ENCODE measurements at regions not wholly inside any gene's neighbourhood (a gene's known extent, or its start where the extent isn't known, plus 50 kb on each side); places are given as distances from the start of the nearest gene placed in this dataset.

GRCh38 chr11:127451861-127452260 is 451.3 kb upstream of the KIRREL3 start:
- Histone ChIP-seq H3K27me3 (ENCODE audit: low read depth, low read length) (no peaks in the 10 kb centered on the region), H3K4me3 (ENCODE audit: low read depth in 1 of 2, low read length in 2 of 2) (no peak overlapping the region), H3K4me1 (ENCODE audit: control insufficient read depth in 1 of 2, insufficient read depth in 2 of 2, low read length in 2 of 2) (no peaks in the 10 kb centered on the region), H3K9me3 (ENCODE audit: control insufficient read depth in 1 of 2, low read length in 2 of 2) (no peaks in the 10 kb centered on the region), H3K27ac (ENCODE audit: low read length) (no peak overlapping the region), H3K36me3 (ENCODE audit: control insufficient read depth in 1 of 2, insufficient read depth in 2 of 2, low read length in 2 of 2) (no peaks in the 10 kb centered on the region)

- no peaks in the 10 kb centered on the region for H3K4me1 ChIP-seq (ENCODE audit: control insufficient read depth in 1 of 2, insufficient read depth in 2 of 2, low read length in 2 of 2)
- H3K36me3 ChIP-seq (ENCODE audit: control insufficient read depth in 1 of 2, insufficient read depth in 2 of 2, low read length in 2 of 2): no peaks in the 10 kb centered on the region
- no peaks in the 10 kb centered on the region for H3K9me3 ChIP-seq (ENCODE audit: control insufficient read depth in 1 of 2, low read length in 2 of 2)
- no peak overlapping the region for H3K4me3 ChIP-seq (ENCODE audit: low read depth in 1 of 2, low read length in 2 of 2)
- no peaks in the 10 kb centered on the region for H3K27me3 ChIP-seq (ENCODE audit: low read depth, low read length)
- no peak overlapping the region for H3K27ac ChIP-seq (ENCODE audit: low read length)
Measured at GRCh38 chr11:127448101-127448500, 447.5 kb upstream of the KIRREL3 start.

- Histone ChIP-seq H3K9me3 (ENCODE audit: control insufficient read depth in 1 of 2, low read length in 2 of 2) (no peaks in the 10 kb centered on the region), H3K4me1 (ENCODE audit: control insufficient read depth in 1 of 2, insufficient read depth in 2 of 2, low read length in 2 of 2) (no peaks in the 10 kb centered on the region), H3K4me3 (ENCODE audit: low read depth in 1 of 2, low read length in 2 of 2) (no peak overlapping the region), H3K27me3 (ENCODE audit: low read depth, low read length) (no peaks in the 10 kb centered on the region), H3K27ac (ENCODE audit: low read length) (no peak overlapping the region), H3K36me3 (ENCODE audit: control insufficient read depth in 1 of 2, insufficient read depth in 2 of 2, low read length in 2 of 2) (no peaks in the 10 kb centered on the region)
Measured at GRCh38 chr11:127445476-127445875, 444.9 kb upstream of the KIRREL3 start.

GRCh38 chr11:127443297-127443696 is 442.7 kb upstream of the KIRREL3 start:
- Histone ChIP-seq H3K27me3 (ENCODE audit: low read depth, low read length) (no peaks in the 10 kb centered on the region), H3K4me1 (ENCODE audit: control insufficient read depth in 1 of 2, insufficient read depth in 2 of 2, low read length in 2 of 2) (no peaks in the 10 kb centered on the region), H3K27ac (ENCODE audit: low read length) (no peak overlapping the region), H3K9me3 (ENCODE audit: control insufficient read depth in 1 of 2, low read length in 2 of 2) (no peaks in the 10 kb centered on the region), H3K36me3 (ENCODE audit: control insufficient read depth in 1 of 2, insufficient read depth in 2 of 2, low read length in 2 of 2) (no peaks in the 10 kb centered on the region), H3K4me3 (ENCODE audit: low read depth in 1 of 2, low read length in 2 of 2) (no peak overlapping the region)

- Histone ChIP-seq H3K36me3 (ENCODE audit: control insufficient read depth in 1 of 2, insufficient read depth in 2 of 2, low read length in 2 of 2) (no peaks in the 10 kb centered on the region), H3K27ac (ENCODE audit: low read length) (no peak overlapping the region), H3K9me3 (ENCODE audit: control insufficient read depth in 1 of 2, low read length in 2 of 2) (no peaks in the 10 kb centered on the region), H3K27me3 (ENCODE audit: low read depth, low read length) (no peaks in the 10 kb centered on the region), H3K4me1 (ENCODE audit: control insufficient read depth in 1 of 2, insufficient read depth in 2 of 2, low read length in 2 of 2) (no peaks in the 10 kb centered on the region), H3K4me3 (ENCODE audit: low read depth in 1 of 2, low read length in 2 of 2) (no peak overlapping the region)
Measured at GRCh38 chr11:127440616-127441015, 440.0 kb upstream of the KIRREL3 start.

- H3K27me3 ChIP-seq (ENCODE audit: low read depth, low read length): no peaks in the 10 kb centered on the region
- no peaks in the 10 kb centered on the region for H3K9me3 ChIP-seq (ENCODE audit: control insufficient read depth in 1 of 2, low read length in 2 of 2)
- no peak overlapping the region for H3K27ac ChIP-seq (ENCODE audit: low read length)
- no peak overlapping the region for H3K4me3 ChIP-seq (ENCODE audit: low read depth in 1 of 2, low read length in 2 of 2)
- H3K4me1 ChIP-seq (ENCODE audit: control insufficient read depth in 1 of 2, insufficient read depth in 2 of 2, low read length in 2 of 2): no peaks in the 10 kb centered on the region
- no peaks in the 10 kb centered on the region for H3K36me3 ChIP-seq (ENCODE audit: control insufficient read depth in 1 of 2, insufficient read depth in 2 of 2, low read length in 2 of 2)
Measured at GRCh38 chr11:127425281-127425680, 424.7 kb upstream of the KIRREL3 start.

GRCh38 chr11:127424661-127425060 is 424.1 kb upstream of the KIRREL3 start:
- no peaks in the 10 kb centered on the region for H3K9me3 ChIP-seq (ENCODE audit: control insufficient read depth in 1 of 2, low read length in 2 of 2)
- no peak overlapping the region for H3K4me3 ChIP-seq (ENCODE audit: low read depth in 1 of 2, low read length in 2 of 2)
- H3K27me3 ChIP-seq (ENCODE audit: low read depth, low read length): no peaks in the 10 kb centered on the region
- H3K4me1 ChIP-seq (ENCODE audit: control insufficient read depth in 1 of 2, insufficient read depth in 2 of 2, low read length in 2 of 2): no peaks in the 10 kb centered on the region
- H3K27ac ChIP-seq (ENCODE audit: low read length): no peak overlapping the region
- no peaks in the 10 kb centered on the region for H3K36me3 ChIP-seq (ENCODE audit: control insufficient read depth in 1 of 2, insufficient read depth in 2 of 2, low read length in 2 of 2)

- no peak overlapping the region for H3K4me3 ChIP-seq (ENCODE audit: low read depth in 1 of 2, low read length in 2 of 2)
- no peak overlapping the region for H3K27ac ChIP-seq (ENCODE audit: low read length)
- no peaks in the 10 kb centered on the region for H3K36me3 ChIP-seq (ENCODE audit: control insufficient read depth in 1 of 2, insufficient read depth in 2 of 2, low read length in 2 of 2)
- no peaks in the 10 kb centered on the region for H3K27me3 ChIP-seq (ENCODE audit: low read depth, low read length)
- no peaks in the 10 kb centered on the region for H3K4me1 ChIP-seq (ENCODE audit: control insufficient read depth in 1 of 2, insufficient read depth in 2 of 2, low read length in 2 of 2)
- H3K9me3 ChIP-seq (ENCODE audit: control insufficient read depth in 1 of 2, low read length in 2 of 2): no peaks in the 10 kb centered on the region
Measured at GRCh38 chr11:127420139-127420538, 419.6 kb upstream of the KIRREL3 start.

GRCh38 chr11:127412722-127413380 is 412.3 kb upstream of the KIRREL3 start:
- H3K27ac ChIP-seq (ENCODE audit: low read length): no peak overlapping the region
- peaks cover 0 to 6% of the 10 kb centered on the region in 2 donors for H3K9me3 ChIP-seq (ENCODE audit: control insufficient read depth in 1 of 2, low read length in 2 of 2)
- no peaks in the 10 kb centered on the region for H3K36me3 ChIP-seq (ENCODE audit: control insufficient read depth in 1 of 2, insufficient read depth in 2 of 2, low read length in 2 of 2)
- H3K27me3 ChIP-seq (ENCODE audit: low read depth, low read length): no peaks in the 10 kb centered on the region
- H3K4me1 ChIP-seq (ENCODE audit: control insufficient read depth in 1 of 2, insufficient read depth in 2 of 2, low read length in 2 of 2): no peaks in the 10 kb centered on the region
- no peak overlapping the region for H3K4me3 ChIP-seq (ENCODE audit: low read depth in 1 of 2, low read length in 2 of 2)

- Histone ChIP-seq H3K27ac (ENCODE audit: low read length) (no peak overlapping the region), H3K9me3 (ENCODE audit: control insufficient read depth in 1 of 2, low read length in 2 of 2) (peaks cover 0 to 6% of the 10 kb centered on the region in 2 donors), H3K4me3 (ENCODE audit: low read depth in 1 of 2, low read length in 2 of 2) (no peak overlapping the region)
Measured at GRCh38 chr11:127412234-127412633, 411.7 kb upstream of the KIRREL3 start.

GRCh38 chr11:127411283-127411682 is 410.7 kb upstream of the KIRREL3 start:
- Histone ChIP-seq H3K27me3 (ENCODE audit: low read depth, low read length) (no peaks in the 10 kb centered on the region), H3K36me3 (ENCODE audit: control insufficient read depth in 1 of 2, insufficient read depth in 2 of 2, low read length in 2 of 2) (no peaks in the 10 kb centered on the region), H3K27ac (ENCODE audit: low read length) (no peak overlapping the region), H3K9me3 (ENCODE audit: control insufficient read depth in 1 of 2, low read length in 2 of 2) (peaks cover 0 to 6% of the 10 kb centered on the region in 2 donors), H3K4me3 (ENCODE audit: low read depth in 1 of 2, low read length in 2 of 2) (no peak overlapping the region), H3K4me1 (ENCODE audit: control insufficient read depth in 1 of 2, insufficient read depth in 2 of 2, low read length in 2 of 2) (no peaks in the 10 kb centered on the region)

More at GRCh38 chr11:127412234-127412633, 411.7 kb upstream of the KIRREL3 start:
- Histone ChIP-seq H3K27me3 (ENCODE audit: low read depth, low read length) (no peaks in the 10 kb centered on the region), H3K4me1 (ENCODE audit: control insufficient read depth in 1 of 2, insufficient read depth in 2 of 2, low read length in 2 of 2) (no peaks in the 10 kb centered on the region), H3K36me3 (ENCODE audit: control insufficient read depth in 1 of 2, insufficient read depth in 2 of 2, low read length in 2 of 2) (no peaks in the 10 kb centered on the region)

GRCh38 chr11:127395034-127395433 is 394.5 kb upstream of the KIRREL3 start:
- H3K9me3 ChIP-seq (ENCODE audit: control insufficient read depth in 1 of 2, low read length in 2 of 2): no peaks in the 10 kb centered on the region
- no peaks in the 10 kb centered on the region for H3K4me1 ChIP-seq (ENCODE audit: control insufficient read depth in 1 of 2, insufficient read depth in 2 of 2, low read length in 2 of 2)
- no peak overlapping the region for H3K4me3 ChIP-seq (ENCODE audit: low read depth in 1 of 2, low read length in 2 of 2)
- H3K27ac ChIP-seq (ENCODE audit: low read length): no peak overlapping the region
- H3K36me3 ChIP-seq (ENCODE audit: control insufficient read depth in 1 of 2, insufficient read depth in 2 of 2, low read length in 2 of 2): no peaks in the 10 kb centered on the region
- H3K27me3 ChIP-seq (ENCODE audit: low read depth, low read length): no peaks in the 10 kb centered on the region
